NCI-H510A (cell line): ENCODE measurements at regions not wholly inside any gene's neighbourhood (a gene's known extent, or its start where the extent isn't known, plus 50 kb on each side); places are given as distances from the start of the nearest gene placed in this dataset.

Experiments
- DNase-seq: peaks from one replicate; lab custom pipeline; 2025; lab: John Stamatoyannopoulos, UW

- no peak for DNase-seq
Observed at GRCh38 chr5:171580502-171581265, 161.2 kb downstream of the FGF18 start.

GRCh38 chr5:171581781-171582180, 162.3 kb downstream of the FGF18 start:
- DNase-seq = no peak

- DNase-seq = no peak
Observed at GRCh38 chr5:171582849-171583248, 163.4 kb downstream of the FGF18 start.

GRCh38 chr5:171585981-171586380, 166.5 kb downstream of the FGF18 start:
- DNase-seq = no peak

GRCh38 chr5:171586436-171586835, 167.0 kb downstream of the FGF18 start:
- DNase-seq = no peak

- DNase-seq = no peak
Observed at GRCh38 chr5:171588046-171588445, 168.6 kb downstream of the FGF18 start.

GRCh38 chr5:171588790-171589189, 169.3 kb downstream of the FGF18 start:
- DNase-seq = no peak

- DNase-seq = no peak
Observed at GRCh38 chr5:171589461-171589860, 170.0 kb downstream of the FGF18 start.

- no peak for DNase-seq
Observed at GRCh38 chr5:171592076-171592475, 172.6 kb downstream of the FGF18 start.

- DNase-seq = no peak
Observed at GRCh38 chr5:171592736-171593135, 173.3 kb downstream of the FGF18 start.

- no peak for DNase-seq
Observed at GRCh38 chr5:171593401-171593800, 174.0 kb downstream of the FGF18 start.

- no peak for DNase-seq
Observed at GRCh38 chr5:171593976-171594375, 174.5 kb downstream of the FGF18 start.

GRCh38 chr5:171595401-171595800, 176.0 kb downstream of the FGF18 start:
- no peak for DNase-seq

GRCh38 chr5:171595801-171596231, 176.4 kb downstream of the FGF18 start:
- DNase-seq = no peak

- no peak for DNase-seq
Observed at GRCh38 chr5:171596391-171596878, 177.0 kb downstream of the FGF18 start.

- DNase-seq = no peak
Observed at GRCh38 chr5:171597946-171598640, 178.6 kb downstream of the FGF18 start.

- no peak for DNase-seq
Observed at GRCh38 chr5:171598641-171599152, 179.2 kb downstream of the FGF18 start.

- DNase-seq = no peak
Observed at GRCh38 chr5:171599411-171599810, 180.0 kb downstream of the FGF18 start.

- DNase-seq = no peak
Observed at GRCh38 chr5:171599957-171600612, 180.6 kb downstream of the FGF18 start.

- no peak for DNase-seq
Observed at GRCh38 chr5:171600741-171601265, 181.4 kb downstream of the FGF18 start.

- DNase-seq = no peak
Observed at GRCh38 chr5:171601266-171601881, 181.9 kb downstream of the FGF18 start.

- DNase-seq = no peak
Observed at GRCh38 chr5:171603591-171603990, 182.0 kb upstream of the SMIM23 start.
